CD14-positive monocyte (primary cell): ENCODE measurements at regions not wholly inside any gene's neighbourhood (a gene's known extent, or its start where the extent isn't known, plus 50 kb on each side); places are given as distances from the start of the nearest gene placed in this dataset.

ENCODE experiments used
- DNase-seq, 3 donors: peaks; one replicate each; pipeline ENCODE4 v3.0.0-alpha.2; 2011 to 2022
- H2AFZ ChIP-seq: 2 replicates; pipeline ENCODE4 v1.6.0; 2012; ENCODE audit warnings: mild to moderate bottlenecking, low read depth, low read length, inconsistent platforms; ENCODE audit not compliant: insufficient read depth, poor library complexity, severe bottlenecking
- H3K27ac ChIP-seq, 2 donors: 1 replicate in 1 of 2; 2 replicates in 1 of 2; pipeline ENCODE4 v1.5.1; 2012 to 2013; ENCODE audit warnings: low read length in 2 of 2, control low read depth in 1 of 2, inconsistent platforms in 1 of 2, low read depth in 1 of 2, mild to moderate bottlenecking in 1 of 2
- H3K27me3 ChIP-seq, 2 donors: one replicate each; pipeline versions ENCODE4 v1.6.0 to v1.6.1; 2011 to 2013; ENCODE audit warnings: low read length in 2 of 2; ENCODE audit not compliant: control insufficient read depth in 2 of 2, insufficient read depth in 2 of 2
- H3K36me3 ChIP-seq, 2 donors: replicated peaks in 1 of 2; 1 replicate in 1 of 2; 2 replicates in 1 of 2; pipeline versions ENCODE4 v1.5.1 to v1.6.1; 2012 to 2013; ENCODE audit warnings: low read length in 2 of 2, control low read depth in 1 of 2, inconsistent platforms in 1 of 2, mild to moderate bottlenecking in 1 of 2; ENCODE audit not compliant: insufficient read depth in 2 of 2, control insufficient read depth in 1 of 2
- H3K4me1 ChIP-seq, 2 donors: 1 replicate in 1 of 2; 2 replicates in 1 of 2; pipeline versions ENCODE4 v1.5.1 to v1.6.1; 2012 to 2013; ENCODE audit warnings: low read length in 2 of 2, control low read depth in 1 of 2, inconsistent platforms in 1 of 2, mild to moderate bottlenecking in 1 of 2, moderate library complexity in 1 of 2; ENCODE audit not compliant: insufficient read depth in 2 of 2, control insufficient read depth in 1 of 2
- H3K4me2 ChIP-seq: replicated peaks from 2 replicates; pipeline ENCODE3; 2012; ENCODE audit warnings: low read length, moderate library complexity, mild to moderate bottlenecking; ENCODE audit not compliant: poor library complexity, severe bottlenecking; ENCODE audit errors: extremely low read depth
- H3K4me3 ChIP-seq, 3 experiments: fragments of 200-600 bp in 1 of 3; sonication (generic) in 1 of 3; replicated peaks in 1 of 3; 1 replicate in 2 of 3; 2 replicates in 1 of 3; pipeline ENCODE4 v1.5.1; 2011 to 2013; ENCODE audit warnings: low read length in 3 of 3, mild to moderate bottlenecking in 3 of 3, control low read depth in 2 of 3, low read depth in 2 of 3, inconsistent platforms in 1 of 3, moderate library complexity in 1 of 3
- H3K79me2 ChIP-seq: 2 replicates; pipeline ENCODE4 v1.6.0; 2012; ENCODE audit warnings: mild to moderate bottlenecking, control low read depth, inconsistent platforms, low read length, moderate library complexity; ENCODE audit not compliant: insufficient read depth
- H3K9ac ChIP-seq: 2 replicates; pipeline ENCODE4 v1.6.0; 2017; ENCODE audit warnings: low read length, mild to moderate bottlenecking; ENCODE audit not compliant: insufficient read depth, poor library complexity, severe bottlenecking
- H3K9me3 ChIP-seq, 2 donors: replicated peaks in 1 of 2; 1 replicate in 1 of 2; 2 replicates in 1 of 2; pipeline versions ENCODE4 v1.5.1 to v1.6.1; 2012 to 2013; ENCODE audit warnings: low read length in 2 of 2, control low read depth in 1 of 2; ENCODE audit not compliant: control insufficient read depth in 1 of 2, insufficient read depth in 1 of 2
- H4K20me1 ChIP-seq: 2 replicates; pipeline ENCODE4 v1.6.0; 2012; ENCODE audit warnings: mild to moderate bottlenecking, low read length, control low read depth, moderate library complexity; ENCODE audit not compliant: insufficient read depth
- H3K27ac Mint-ChIP-seq, 7 donors: one replicate each; pipeline ENCODE4 v1.8.0; 2020; ENCODE audit warnings: mild to moderate bottlenecking in 7 of 7, mixed read lengths in 7 of 7, moderate library complexity in 6 of 7, inconsistent platforms in 2 of 7
- H3K27me3 Mint-ChIP-seq, 3 donors: one replicate each; pipeline ENCODE4 v1.8.0; 2021 to 2022; ENCODE audit warnings: low read depth in 3 of 3, mild to moderate bottlenecking in 3 of 3, mixed read lengths in 3 of 3, moderate library complexity in 3 of 3, inconsistent platforms in 1 of 3
- H3K36me3 Mint-ChIP-seq, 2 donors: one replicate each; pipeline ENCODE4 v1.8.0; 2020; ENCODE audit warnings: mixed read lengths in 2 of 2, inconsistent platforms in 1 of 2, mild to moderate bottlenecking in 1 of 2
- H3K4me1 Mint-ChIP-seq: one replicate; pipeline ENCODE4 v1.8.0; 2020; ENCODE audit warnings: mild to moderate bottlenecking, mixed read lengths
- H3K4me3 Mint-ChIP-seq, 2 donors: one replicate each; pipeline ENCODE4 v1.8.0; 2020; ENCODE audit warnings: mild to moderate bottlenecking in 2 of 2, mixed read lengths in 2 of 2, moderate library complexity in 1 of 2
- H3K9me3 Mint-ChIP-seq, 7 donors: one replicate each; pipeline ENCODE4 v1.8.0; 2020 to 2022; ENCODE audit warnings: mixed read lengths in 7 of 7, mild to moderate bottlenecking in 6 of 7, moderate library complexity in 6 of 7, inconsistent platforms in 2 of 7
- CTCF ChIP-seq: fragments of 200-600 bp; IDR thresholded peaks from one replicate; pipeline ENCODE4 v1.8.0; 2022; ENCODE audit warnings: antibody characterized with exemption, mild to moderate bottlenecking
- WGBS: methylation state at CpG from one replicate; pipeline ENCODE4 v1.1.5; 2013; ENCODE audit warnings: missing lambda C conversion rate; ENCODE audit not compliant: insufficient coverage; 5-methylcytosine and 5-hydroxymethylcytosine counted together
- intact Hi-C, 2 donors: fragments of 100-400 bp; cut with micrococcal nuclease; formaldehyde crosslinking; loops; one replicate each; pipeline versions ENCODE4 v1.15.0 to v1.15.1; 2023

- Histone ChIP-seq H3K27ac (no peak overlapping the region), H2AFZ (no peak overlapping the region), H4K20me1 (no peaks in the 10 kb centered on the region), H3K9me3 (no peaks in the 10 kb centered on the region), H3K27me3 (peaks cover 0 to 5% of the 10 kb centered on the region in 2 donors), H3K9ac (no peak overlapping the region), H3K4me3 (no peak overlapping the region), H3K79me2 (no peaks in the 10 kb centered on the region), H3K36me3 (no peaks in the 10 kb centered on the region), H3K4me2 (no peak overlapping the region), H3K4me1 (peaks cover 0 to 5% of the 10 kb centered on the region in 2 donors)
- TF ChIP-seq CTCF: no peak
- WGBS: 80% methylated on average over 1 of the region's 1 CpG
- no peaks in the 10 kb centered on the region for H3K4me1 Mint-ChIP-seq
- peaks cover 0 to 9% (median 2%) of the 10 kb centered on the region in 7 donors for H3K9me3 Mint-ChIP-seq
- H3K27ac Mint-ChIP-seq: no peak overlapping the region
- H3K4me3 Mint-ChIP-seq: no peak overlapping the region
- intact Hi-C loops: no loop called here
- H3K27me3 Mint-ChIP-seq: peaks cover 5 to 14% (median 9%) of the 10 kb centered on the region in 3 donors
- DNase-seq: no peak
- no peaks in the 10 kb centered on the region for H3K36me3 Mint-ChIP-seq
Measured at GRCh38 chr10:62926407-62926806, 110.2 kb upstream of the EGR2 start.

- DNase-seq: no peak
- H3K4me2 ChIP-seq: peak overlapping the region; percentile 37
- no peak overlapping the region for H3K27ac ChIP-seq
- Mint-ChIP-seq H3K4me1 (no peaks in the 10 kb centered on the region), H3K27me3 (peaks cover 5 to 14% (median 9%) of the 10 kb centered on the region in 3 donors), H3K36me3 (no peaks in the 10 kb centered on the region), H3K4me3 (peak overlapping the region in 1 of 2 donors; percentile 7), H3K9me3 (peaks cover 0 to 9% (median 2%) of the 10 kb centered on the region in 7 donors), H3K27ac (no peak overlapping the region)
- peak overlapping the region; percentile 50 for H2AFZ ChIP-seq
- no peaks in the 10 kb centered on the region for H3K79me2 ChIP-seq
- peaks cover 0 to 5% of the 10 kb centered on the region in 2 donors for H3K4me1 ChIP-seq
- no peaks in the 10 kb centered on the region for H3K9me3 ChIP-seq
- intact Hi-C loops: no loop called here
- whole genome bisulfite sequencing: 85% methylated on average over 18 of the region's 20 CpGs
- peaks cover 0 to 5% of the 10 kb centered on the region in 2 donors for H3K27me3 ChIP-seq
- no peaks in the 10 kb centered on the region for H4K20me1 ChIP-seq
- H3K9ac ChIP-seq: no peak overlapping the region
- TF ChIP-seq CTCF: no peak
- no peak overlapping the region for H3K4me3 ChIP-seq
- H3K36me3 ChIP-seq: no peaks in the 10 kb centered on the region
Measured at GRCh38 chr10:62924344-62924748, 108.2 kb upstream of the EGR2 start.
